GM21423 (cell line): ENCODE measurements at regions not wholly inside any gene's neighbourhood (a gene's known extent, or its start where the extent isn't known, plus 50 kb on each side); places are given as distances from the start of the nearest gene placed in this dataset.
A peak's percentile ranks its signal among the peaks of the same experiment; 100 is the strongest.
"Not testable (repeated sequence)": the region's sequence is repeated elsewhere in the genome, so short reads cannot be mapped to it uniquely, and the experiment has no call there.

Experiments
- ATAC-seq: cut with Tn5 transposase; IDR thresholded peaks from one replicate; pipeline ENCODE4 v1.9.1; 2021; ENCODE audit warnings: mild to moderate bottlenecking, moderate library complexity; ENCODE audit not compliant: unreplicated experiment

DNA sequence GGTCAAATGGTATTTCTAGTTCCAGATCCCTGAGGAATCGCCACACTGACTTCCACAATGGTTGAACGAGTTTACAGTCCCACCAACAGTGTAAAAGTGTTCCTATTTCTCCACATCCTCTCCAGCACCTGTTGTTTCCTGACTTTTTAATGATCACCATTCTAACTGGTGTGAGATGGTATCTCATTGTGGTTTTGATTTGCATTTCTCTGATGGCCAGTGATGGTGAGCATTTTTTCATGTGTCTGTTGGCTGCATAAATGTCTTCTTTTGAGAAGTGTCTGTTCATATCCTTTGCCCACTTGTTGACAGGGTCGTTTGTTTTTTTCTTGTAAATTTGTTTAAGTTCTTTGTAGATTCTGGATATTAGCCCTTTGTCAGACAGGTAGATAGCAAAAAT, 269.9 kb upstream of the NREP start:
- not testable (repeated sequence) for ATAC-seq

DNA sequence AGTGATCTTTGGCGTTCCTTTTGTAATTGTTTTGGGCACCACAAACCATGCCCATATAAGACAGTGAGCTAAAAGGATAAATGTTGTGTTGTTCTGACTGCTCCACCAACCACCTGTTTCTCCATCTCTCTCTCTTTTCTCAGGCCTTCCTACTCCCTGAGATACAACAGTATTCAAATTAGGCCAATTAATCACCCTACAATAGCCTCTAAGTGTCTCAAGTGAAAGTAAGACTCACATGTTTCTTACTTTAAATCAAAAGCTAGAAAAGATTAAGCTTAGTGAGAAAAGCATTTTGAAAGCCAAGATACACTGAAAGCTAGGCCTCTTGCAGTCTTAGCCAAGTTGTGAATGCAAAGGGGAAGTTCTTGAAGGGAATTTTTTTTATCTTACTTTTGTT, 268.8 kb upstream of the NREP start:
- peak; percentile 85 for ATAC-seq

DNA sequence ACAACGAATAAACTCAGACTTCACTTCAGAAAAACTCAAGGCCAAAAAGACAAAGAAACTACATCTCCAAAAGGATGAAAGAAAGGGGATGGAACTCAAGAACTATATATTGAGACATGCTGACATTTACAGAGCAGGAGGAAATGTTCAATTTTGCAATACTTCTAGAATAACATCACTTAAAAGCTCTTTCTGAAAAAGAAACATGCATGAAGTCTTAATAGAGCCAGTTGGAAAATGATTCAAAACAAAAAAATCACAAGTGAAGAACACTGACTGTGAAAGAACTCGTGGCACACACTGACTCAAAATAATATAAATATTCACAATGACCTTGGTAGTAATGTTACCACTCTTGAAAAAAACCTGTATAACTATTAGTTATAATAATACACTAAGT, 267.8 kb upstream of the NREP start:
- no peak for ATAC-seq

DNA sequence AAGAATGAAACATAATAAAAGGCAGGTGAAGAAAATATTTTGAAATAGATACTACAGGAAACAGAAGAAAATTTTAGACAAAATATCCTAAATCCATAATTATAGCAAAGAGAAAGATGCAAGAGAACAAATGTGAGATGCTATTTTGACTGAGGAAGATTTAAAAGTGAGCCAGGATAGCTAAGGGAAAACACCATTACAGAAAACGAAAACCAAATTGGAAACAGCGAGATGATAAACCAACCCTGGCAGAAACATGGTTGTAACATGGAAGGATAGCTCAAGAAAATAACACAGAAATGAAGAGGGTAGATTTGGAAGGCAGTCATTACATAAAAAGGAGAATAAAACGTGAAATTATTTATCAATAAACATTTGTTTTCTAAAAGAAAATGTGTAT, 267.2 kb upstream of the NREP start:
- no peak for ATAC-seq

DNA sequence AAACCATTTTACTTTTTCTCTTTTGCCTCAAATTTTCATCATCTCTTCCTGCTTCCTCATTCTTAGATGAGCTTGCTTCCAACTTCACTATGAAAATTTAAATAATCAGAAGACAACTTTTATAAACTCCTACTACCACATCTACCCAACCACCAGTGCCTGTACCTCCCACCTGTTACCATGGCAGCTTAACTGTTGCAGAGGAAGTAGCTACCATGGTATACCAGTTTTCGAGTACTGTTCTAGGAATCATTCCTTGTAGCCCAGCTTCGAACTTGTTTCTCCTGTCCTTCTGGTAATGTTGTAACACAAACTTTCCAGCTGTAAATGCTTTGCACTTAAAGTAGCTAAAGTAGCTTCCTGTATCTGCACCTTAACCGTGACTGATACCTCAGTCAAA, 266.8 kb upstream of the NREP start:
- no peak for ATAC-seq

DNA sequence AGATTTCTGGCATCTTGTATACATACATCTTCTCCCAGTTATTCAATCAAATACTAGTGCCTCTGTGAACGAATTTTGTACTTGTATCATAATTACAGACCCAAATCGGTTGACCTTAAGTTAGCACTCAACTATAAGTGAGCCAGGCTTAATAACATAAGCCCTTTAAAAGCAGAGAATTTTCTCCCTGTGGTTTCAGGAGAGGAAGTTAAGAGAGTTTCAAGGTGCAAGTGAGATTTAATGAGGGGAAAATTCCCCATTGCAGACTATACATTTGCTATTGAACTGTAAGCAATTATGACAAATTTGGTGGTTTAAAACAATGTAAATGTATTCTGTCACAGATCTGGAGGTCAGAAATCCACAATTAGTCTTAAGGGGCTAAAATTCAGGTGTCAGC, 261.9 kb upstream of the NREP start:
- ATAC-seq = no peak

DNA sequence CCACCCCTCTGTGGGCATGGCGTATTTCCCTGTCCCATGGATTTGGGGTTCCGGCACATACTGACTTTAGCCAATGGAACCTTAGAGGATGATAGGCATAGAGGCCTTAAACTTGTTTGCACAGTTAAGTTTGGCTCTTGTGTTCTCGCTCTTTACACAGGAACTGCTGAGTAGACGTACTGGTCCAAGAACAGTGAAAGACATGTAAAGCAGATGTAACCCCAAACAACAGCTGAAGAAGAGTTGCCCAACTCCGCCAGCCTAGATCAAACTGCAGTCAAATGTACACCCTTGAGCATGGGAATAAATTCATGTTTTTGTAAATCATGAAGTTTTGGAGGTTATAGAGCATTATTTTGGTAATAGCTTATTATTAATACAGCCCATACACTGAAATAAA, 260.0 kb upstream of the NREP start:
- ATAC-seq = no peak

DNA sequence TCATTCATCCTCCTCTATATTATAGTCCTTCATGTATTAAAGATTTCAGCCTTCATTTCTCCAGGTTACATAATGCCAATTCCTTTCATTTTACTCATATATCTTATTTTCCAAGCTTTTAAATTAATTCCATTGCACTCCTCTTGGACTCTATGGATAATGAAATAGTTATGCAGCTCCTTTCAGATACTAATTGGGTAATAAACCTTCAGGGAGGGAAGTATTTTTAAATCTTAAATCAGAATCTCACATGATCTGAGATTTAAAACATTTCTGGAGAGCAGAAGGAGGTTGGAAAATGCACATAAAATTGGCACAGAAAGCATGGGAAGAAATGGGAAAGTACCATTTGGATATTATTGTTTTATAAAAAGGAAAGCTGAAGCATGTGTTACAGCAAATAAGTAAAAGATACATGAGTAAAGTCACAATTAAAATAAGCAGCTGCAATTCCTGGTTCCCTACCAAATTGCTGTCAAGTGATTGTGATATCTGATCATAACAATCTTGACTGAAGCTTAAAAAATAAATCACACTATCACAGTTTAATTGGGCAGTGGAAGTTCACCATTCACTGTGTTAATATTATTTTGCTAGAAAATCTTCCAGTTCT, 257.9 kb upstream of the NREP start:
- no peak for ATAC-seq

DNA sequence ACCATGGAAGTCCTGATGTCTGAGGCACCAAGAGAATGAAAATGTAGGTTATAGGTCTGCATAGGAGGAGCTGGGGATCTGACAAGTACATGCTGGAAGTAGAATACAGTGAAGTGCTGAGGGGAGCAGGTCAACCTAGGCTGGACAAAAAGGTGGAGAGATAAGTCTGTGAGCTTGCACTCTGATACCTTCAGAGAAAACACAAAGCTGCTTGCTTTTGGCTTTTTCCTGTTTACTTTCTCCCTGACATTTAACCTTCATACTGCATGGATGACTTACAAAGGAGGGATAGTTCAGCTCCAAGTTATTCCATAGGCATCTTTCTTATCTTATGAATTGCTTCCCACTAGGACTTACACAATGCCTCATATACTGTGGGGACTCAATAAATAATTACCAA, 256.7 kb upstream of the NREP start:
- no peak for ATAC-seq

DNA sequence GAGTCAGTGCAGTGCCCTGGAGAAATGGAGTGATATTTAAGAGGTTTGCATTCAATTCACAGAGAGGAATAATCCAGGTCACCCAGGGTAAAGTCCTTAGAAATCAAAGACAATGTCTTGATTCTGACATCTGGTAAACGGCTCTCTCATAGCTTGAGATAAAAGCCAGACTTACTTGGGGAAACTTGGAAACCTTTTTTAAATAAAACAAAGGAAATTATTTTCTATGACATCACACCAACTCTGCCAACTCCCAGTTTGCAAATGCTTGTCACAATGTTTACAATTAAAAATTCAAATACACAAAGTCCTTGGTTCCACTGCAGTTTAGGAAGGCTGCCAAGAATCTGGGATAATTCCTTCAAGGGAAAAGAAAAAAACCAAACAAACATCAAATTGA, 255.1 kb upstream of the NREP start:
- no peak for ATAC-seq

DNA sequence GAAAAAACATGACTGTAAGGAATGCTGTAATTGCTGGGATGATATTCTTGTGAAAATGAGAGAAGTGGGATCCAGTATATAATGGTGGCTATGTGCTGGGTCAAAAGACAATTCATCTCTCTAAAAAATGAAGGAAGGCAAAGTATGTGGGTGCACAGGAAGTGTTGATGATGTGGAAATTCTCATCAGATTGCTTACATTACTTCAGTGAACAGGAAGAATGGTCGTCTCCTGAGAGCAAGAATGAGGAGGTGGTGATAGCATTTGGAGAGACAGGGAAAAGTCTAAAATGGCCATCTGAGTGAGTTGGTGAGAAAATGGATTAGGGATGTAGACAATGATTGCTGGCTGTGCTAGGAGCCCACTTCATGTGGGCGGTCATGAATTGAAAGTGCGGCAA, 253.5 kb upstream of the NREP start:
- no peak for ATAC-seq

DNA sequence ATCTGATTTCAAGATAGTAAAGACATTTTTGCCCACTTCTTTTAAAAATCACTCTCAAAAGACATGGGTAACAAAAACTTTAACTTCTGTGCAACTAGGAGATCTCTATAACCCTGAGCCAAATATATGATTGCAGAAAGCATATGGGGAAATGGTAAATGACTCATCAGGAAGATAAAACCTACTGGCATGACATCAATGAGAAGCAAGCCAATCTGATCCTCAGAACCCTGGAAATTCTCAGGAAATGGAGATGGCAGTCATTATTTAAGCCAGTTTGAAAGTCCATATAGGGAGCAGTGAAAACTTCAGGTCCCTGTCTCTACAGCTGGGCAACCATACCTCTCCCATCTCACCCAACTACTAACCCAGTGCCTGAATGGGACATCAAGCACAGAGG, 249.7 kb upstream of the NREP start:
- ATAC-seq = no peak

DNA sequence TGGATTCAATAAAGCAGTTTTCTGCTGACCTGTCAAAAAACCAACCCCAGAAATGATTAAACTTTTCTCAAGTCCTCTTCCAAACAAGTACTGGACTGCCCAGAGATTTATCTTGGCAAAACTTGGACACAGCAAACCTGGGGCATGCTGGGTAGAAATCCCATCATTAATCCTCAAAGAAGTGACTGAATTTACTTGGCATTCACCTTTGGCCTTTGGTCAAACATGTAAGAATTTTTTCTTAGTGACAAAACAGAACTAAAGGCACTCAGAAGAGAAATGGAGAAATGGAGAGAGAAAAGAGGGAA, 248.6 kb upstream of the NREP start:
- ATAC-seq = no peak

DNA sequence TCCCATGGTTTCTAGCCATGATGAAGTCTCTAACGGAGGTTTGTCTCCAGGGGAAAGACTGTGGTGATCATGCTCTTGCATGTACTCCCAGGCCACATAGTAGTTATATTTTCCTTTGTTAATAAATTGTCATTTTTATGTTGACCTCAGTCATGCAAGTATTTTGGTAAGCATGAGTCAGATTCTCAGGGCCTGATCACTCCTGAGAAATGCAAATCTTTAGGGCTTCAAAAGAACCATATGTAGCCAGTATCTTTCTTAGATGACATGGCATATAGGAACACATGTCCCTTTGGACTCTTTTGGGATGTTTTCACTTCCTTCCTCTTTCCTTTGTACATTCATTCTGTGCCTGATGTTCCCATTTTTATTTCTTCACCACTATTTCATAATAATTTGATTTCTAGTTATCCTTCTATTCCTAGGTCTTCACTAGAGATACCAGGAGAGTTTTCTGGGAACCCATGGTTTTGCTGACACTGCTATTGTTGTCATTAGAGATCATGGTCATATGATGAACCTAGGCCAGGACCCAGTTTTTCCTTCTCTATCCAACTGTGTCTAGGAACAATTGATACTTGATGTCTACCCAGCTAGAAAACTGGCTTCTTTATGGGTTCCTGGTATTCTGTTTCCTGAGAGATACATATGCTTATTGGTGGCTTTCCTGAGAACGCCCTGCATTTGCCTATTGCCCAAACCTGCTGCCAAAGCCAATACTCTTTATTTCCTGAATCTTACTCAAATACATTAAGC, 248.1 kb upstream of the NREP start:
- peak; percentile 92 for ATAC-seq

DNA sequence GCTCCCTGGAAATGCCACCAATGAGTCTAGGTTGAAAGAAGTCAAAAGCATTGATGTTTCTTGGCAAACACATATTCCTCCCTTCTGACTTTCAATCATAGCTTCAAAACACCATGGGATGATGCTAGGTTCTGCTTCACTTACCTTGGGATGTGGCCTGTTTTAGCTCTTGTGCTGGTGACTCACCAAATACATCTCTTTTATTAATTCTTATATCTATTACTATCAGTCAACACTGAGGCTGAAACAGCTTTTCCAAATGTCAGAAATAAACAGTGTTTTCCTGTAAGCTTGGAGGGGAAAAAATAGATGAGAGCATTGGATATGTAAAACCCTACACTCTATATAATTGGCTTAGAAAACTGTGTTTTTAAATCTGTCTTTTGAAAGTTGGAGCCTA, 245.4 kb upstream of the NREP start:
- ATAC-seq = no peak

DNA sequence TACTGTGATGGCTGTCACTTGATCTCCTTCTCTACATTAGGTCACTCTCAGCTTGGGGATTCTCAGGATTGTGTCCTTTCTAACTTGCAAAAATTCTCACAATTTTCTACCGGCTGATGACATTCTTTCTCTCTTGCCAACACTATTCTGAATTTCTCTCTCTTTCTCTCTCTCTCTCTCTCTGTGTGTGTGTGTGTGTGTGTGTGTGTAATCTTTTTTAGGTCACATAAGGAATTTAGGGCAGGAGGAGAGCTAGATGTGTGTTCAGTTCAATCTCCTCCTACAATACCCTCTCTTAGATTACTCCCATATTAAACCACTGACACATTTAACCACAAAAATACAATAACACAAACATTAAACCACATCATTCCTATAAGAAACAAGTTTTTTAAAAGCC, 242.3 kb upstream of the NREP start:
- no peak for ATAC-seq

DNA sequence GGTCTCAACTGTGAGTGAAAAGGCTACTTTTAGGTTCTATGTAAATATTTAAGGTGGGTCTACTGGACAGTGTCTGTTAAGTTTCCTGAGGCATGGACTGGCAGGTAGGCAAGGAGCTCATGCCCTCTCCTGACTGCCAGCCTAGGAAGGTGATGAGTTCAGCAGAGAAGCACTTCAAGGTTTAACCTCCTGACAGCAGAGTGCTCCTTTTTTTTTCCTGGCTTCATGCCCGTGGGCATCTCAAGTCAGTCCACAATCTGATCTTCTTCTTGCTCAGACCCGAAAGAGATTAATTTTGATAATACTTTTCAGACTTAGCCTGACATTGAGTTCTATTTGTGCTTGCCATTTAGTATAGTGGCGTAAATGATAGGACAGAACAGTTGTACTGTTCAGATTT, 241.9 kb upstream of the NREP start:
- no peak for ATAC-seq

DNA sequence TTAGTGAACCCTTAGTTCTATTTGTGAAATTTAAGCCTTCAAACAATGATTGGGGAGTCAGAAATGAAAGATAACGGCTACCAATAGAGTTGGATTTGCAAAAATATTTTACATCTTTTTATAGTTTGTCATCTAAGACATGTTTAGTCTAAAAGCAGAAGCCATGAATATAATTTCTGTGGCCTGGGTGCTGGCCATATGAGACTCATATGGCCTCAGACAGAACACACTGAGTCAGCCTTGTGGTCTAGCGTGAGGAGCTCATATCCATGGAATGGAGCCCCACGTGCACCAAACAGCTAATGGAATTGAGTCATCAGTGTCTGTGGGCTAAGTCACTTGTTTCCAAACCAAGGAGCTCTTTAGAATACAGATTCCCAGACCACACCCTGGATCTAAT, 240.7 kb upstream of the NREP start:
- no peak for ATAC-seq

DNA sequence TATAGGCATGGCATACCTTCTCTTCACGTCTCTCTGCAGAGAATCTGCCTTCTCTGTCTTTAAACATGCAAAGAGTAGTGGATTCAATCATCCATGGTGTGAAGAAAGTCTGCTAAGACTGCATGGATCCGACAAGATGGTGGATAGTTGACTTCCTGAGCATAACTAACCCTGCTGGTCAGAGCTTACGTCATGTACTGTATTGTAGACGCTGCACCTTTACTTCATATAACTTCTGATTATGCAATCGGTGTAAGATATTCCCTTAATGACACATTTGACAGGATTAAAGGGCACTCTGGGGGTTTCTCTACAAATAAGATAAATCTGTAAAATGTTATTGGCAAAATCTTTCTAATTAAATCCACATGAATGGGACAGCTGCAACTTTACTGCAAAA, 240.3 kb upstream of the NREP start:
- no peak for ATAC-seq

DNA sequence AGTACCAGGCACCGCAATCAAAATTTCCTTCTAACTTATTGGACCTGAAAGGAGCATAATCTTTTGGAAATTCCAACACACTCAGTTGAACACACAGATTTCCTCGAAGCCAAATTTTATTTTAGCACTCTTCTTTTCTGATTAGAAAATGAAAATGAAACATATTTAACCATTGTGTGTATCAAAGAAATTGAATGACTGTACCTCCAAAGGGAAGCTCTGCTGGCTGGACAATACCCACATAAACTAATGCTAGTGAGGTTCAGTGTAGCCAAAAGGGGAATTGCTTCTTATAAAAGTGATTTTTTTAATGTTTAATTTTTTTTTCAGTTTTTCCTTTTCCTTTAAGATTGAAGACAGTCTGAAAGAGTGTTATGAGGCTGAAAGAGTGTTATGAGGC, 239.6 kb upstream of the NREP start:
- no peak for ATAC-seq

DNA sequence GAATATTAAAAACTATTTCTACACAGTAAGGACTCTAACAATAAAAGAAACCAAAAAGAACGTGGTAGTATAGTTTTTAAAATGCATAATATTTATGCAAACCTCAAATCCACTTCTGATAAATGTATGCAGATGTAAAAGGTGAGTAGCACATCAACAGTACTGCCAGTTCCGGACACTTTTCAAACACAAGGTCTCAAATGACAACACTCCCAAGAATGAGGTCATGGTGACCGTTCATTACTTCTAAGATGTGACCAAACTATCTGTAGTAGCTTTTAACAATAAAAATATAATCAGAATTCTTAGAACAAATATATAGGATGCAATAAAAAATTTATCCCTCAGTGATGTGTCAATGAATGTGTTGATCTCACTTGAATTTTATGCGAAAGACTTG, 238.7 kb upstream of the NREP start:
- no peak for ATAC-seq

DNA sequence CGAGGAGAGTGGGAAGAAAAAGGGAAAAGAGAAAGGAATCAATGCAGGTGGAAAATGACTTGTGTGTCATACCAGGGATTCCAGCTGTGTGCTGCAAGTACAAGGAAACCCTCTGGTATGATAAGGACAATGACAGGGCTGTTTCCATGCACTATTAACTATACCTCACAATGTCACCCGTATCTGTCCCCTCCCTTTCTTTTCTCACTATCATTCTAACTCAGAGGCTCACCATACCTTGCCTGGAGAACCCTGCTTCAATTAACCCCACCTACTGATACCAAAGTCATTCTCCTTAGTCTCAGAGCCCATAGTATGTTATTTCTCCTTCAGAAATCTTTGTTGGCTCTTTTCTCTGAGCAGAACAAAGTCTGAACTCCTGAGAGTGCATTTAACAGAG, 236.2 kb upstream of the NREP start:
- ATAC-seq = no peak

DNA sequence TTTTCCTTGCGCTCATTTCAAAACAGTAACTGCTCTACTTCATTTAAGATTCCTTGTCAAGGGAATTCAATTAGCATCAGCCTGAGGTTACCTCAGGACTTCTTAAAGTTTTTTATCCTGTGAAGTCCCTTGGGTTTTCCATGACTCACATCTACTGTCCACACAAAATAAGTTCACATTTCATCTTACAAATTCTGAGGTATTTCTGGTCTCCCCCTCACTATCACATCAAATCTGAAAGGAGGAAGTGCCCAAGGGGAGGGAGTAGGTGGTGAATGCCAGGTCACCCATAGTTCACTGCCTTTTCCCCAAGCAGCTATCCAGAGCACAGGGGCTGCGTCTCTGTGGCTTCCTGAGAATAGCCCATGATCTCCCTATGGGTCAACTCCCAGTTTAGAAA, 227.1 kb upstream of the NREP start:
- no peak for ATAC-seq
